SK-N-SH treated with all-trans-retinoic acid at 6 μM for 48 hours (cell line): ENCODE measurements at regions not wholly inside any gene's neighbourhood (a gene's known extent, or its start where the extent isn't known, plus 50 kb on each side); places are given as distances from the start of the nearest gene placed in this dataset.

Experiments used
- ARNTL ChIP-seq: fragments of 450-650 bp; formaldehyde crosslinking; IDR thresholded peaks from 2 replicates; pipeline ENCODE4 v1.5.0; 2020; ENCODE audit warnings: low read depth, mild to moderate bottlenecking, moderate library complexity, borderline replicate concordance
- CREB5 ChIP-seq: fragments of 250-450 bp; sonication (Bioruptor Pico); IDR thresholded peaks from 2 replicates; pipeline ENCODE4 v1.5.1; 2020; ENCODE audit warnings: low read depth, mild to moderate bottlenecking, moderate library complexity
- CSRNP3 ChIP-seq: fragments of 250-450 bp; sonication (Bioruptor Pico); IDR thresholded peaks from 2 replicates; pipeline ENCODE4 v1.5.1; 2021; ENCODE audit warnings: mild to moderate bottlenecking, moderate library complexity
- GLIS3 ChIP-seq: fragments of 250-450 bp; sonication (Bioruptor Pico); IDR thresholded peaks from 2 replicates; pipeline ENCODE4 v1.5.0; 2020; ENCODE audit warnings: mild to moderate bottlenecking, moderate library complexity
- PATZ1 ChIP-seq: fragments of 250-450 bp; sonication (Bioruptor Pico); IDR thresholded peaks from 2 replicates; pipeline ENCODE4 v1.8.0; 2020; ENCODE audit warnings: mild to moderate bottlenecking, moderate library complexity, borderline replicate concordance
- POU6F1 ChIP-seq: fragments of 250-450 bp; sonication (Bioruptor Pico); IDR thresholded peaks from 2 replicates; pipeline ENCODE4 v1.8.0; 2021; ENCODE audit warnings: low read depth, mild to moderate bottlenecking, moderate library complexity, borderline replicate concordance
- PPARA ChIP-seq: fragments of 250-450 bp; sonication (Bioruptor Pico); IDR thresholded peaks from 2 replicates; pipeline ENCODE4 v1.5.0; 2020; ENCODE audit warnings: mild to moderate bottlenecking, borderline replicate concordance
- SNAI2 ChIP-seq: fragments of 250-450 bp; sonication (Bioruptor Pico); IDR thresholded peaks from 2 replicates; pipeline ENCODE4 v1.5.0; 2020; ENCODE audit warnings: mild to moderate bottlenecking, moderate library complexity
- TCF4 ChIP-seq: fragments of 250-450 bp; sonication (Bioruptor Pico); IDR thresholded peaks from 2 replicates; pipeline ENCODE4 v1.8.0; 2021; ENCODE audit warnings: mild to moderate bottlenecking, moderate library complexity, borderline replicate concordance
- TSHZ2 ChIP-seq: fragments of 250-450 bp; sonication (Bioruptor Pico); IDR thresholded peaks from 2 replicates; pipeline ENCODE4 v1.5.0; 2020; ENCODE audit warnings: mild to moderate bottlenecking, moderate library complexity
- ZFP3 ChIP-seq: fragments of 250-450 bp; sonication (Bioruptor Pico); IDR thresholded peaks from 2 replicates; pipeline ENCODE4 v1.5.0; 2020; ENCODE audit warnings: mild to moderate bottlenecking, moderate library complexity
- ZNF565 ChIP-seq: fragments of 450-650 bp; formaldehyde crosslinking; conservative IDR thresholded peaks from 2 replicates; pipeline ENCODE4 v1.5.0; 2020; ENCODE audit warnings: low read depth, mild to moderate bottlenecking, moderate library complexity
- ZNF70 ChIP-seq: fragments of 450-650 bp; formaldehyde crosslinking; IDR thresholded peaks from 2 replicates; pipeline ENCODE4 v1.5.0; 2020; ENCODE audit warnings: mild to moderate bottlenecking, moderate library complexity
- ZNF8 ChIP-seq: fragments of 450-650 bp; formaldehyde crosslinking; IDR thresholded peaks from 2 replicates; pipeline ENCODE4 v1.5.0; 2020; ENCODE audit warnings: mild to moderate bottlenecking, moderate library complexity

- TF ChIP-seq PATZ1 (CRISPR knock-in tag) (no peak), CSRNP3 (CRISPR knock-in tag) (no peak), ZFP3 (CRISPR knock-in tag) (no peak), TCF4 (CRISPR knock-in tag) (no peak), ZNF70 (CRISPR knock-in tag) (no peak), GLIS3 (CRISPR knock-in tag) (no peak), TSHZ2 (CRISPR knock-in tag) (no peak), POU6F1 (no peak), CREB5 (CRISPR knock-in tag) (no peak), PPARA (CRISPR knock-in tag) (no peak), SNAI2 (CRISPR knock-in tag) (no peak), ZNF565 (CRISPR knock-in tag) (no peak), ARNTL (CRISPR knock-in tag) (no peak), ZNF8 (no peak)
Observed at GRCh38 chr5:143720689-143721088, 91.3 kb upstream of the HMHB1 start.
